Liver (tissue), 8 donors: ENCODE measurements at regions not wholly inside any gene's neighbourhood (a gene's known extent, or its start where the extent isn't known, plus 50 kb on each side); places are given as distances from the start of the nearest gene placed in this dataset.

ENCODE experiments used
- DNase-seq: peaks from one replicate; pipeline ENCODE4 v3.0.0-alpha.2; 2017; ENCODE audit warnings: low spot score
- H3K27ac ChIP-seq, 2 donors: one replicate each; pipeline ENCODE4 v1.7.0; 2013; ENCODE audit warnings: inconsistent platforms in 2 of 2, low read length in 2 of 2, control low read depth in 1 of 2, low read depth in 1 of 2, mild to moderate bottlenecking in 1 of 2
- H3K27me3 ChIP-seq, 4 donors: one replicate each; pipeline versions ENCODE4 v1.6.1 to v1.7.0; 2013; ENCODE audit warnings: low read length in 3 of 4, inconsistent platforms in 1 of 4, mild to moderate bottlenecking in 1 of 4, moderate library complexity in 1 of 4; ENCODE audit not compliant: control insufficient read depth in 4 of 4, insufficient read depth in 4 of 4
- H3K36me3 ChIP-seq, 4 donors: one replicate each; pipeline versions ENCODE4 v1.6.1 to v1.7.0; 2013; ENCODE audit warnings: low read length in 3 of 4, mild to moderate bottlenecking in 3 of 4, low read depth in 1 of 4, moderate library complexity in 1 of 4; ENCODE audit not compliant: control insufficient read depth in 4 of 4, insufficient read depth in 3 of 4
- H3K4me1 ChIP-seq, 4 donors: one replicate each; pipeline versions ENCODE4 v1.6.1 to v1.7.0; 2013; ENCODE audit warnings: low read length in 3 of 4, mild to moderate bottlenecking in 3 of 4, moderate library complexity in 1 of 4; ENCODE audit not compliant: control insufficient read depth in 4 of 4, insufficient read depth in 4 of 4
- H3K4me3 ChIP-seq, 3 donors: one replicate each; pipeline versions ENCODE4 v1.6.1 to v1.7.0; 2013; ENCODE audit warnings: low read length in 3 of 3, control low read depth in 1 of 3, low read depth in 1 of 3, mild to moderate bottlenecking in 1 of 3
- H3K9ac ChIP-seq, 2 donors: one replicate each; pipeline ENCODE4 v1.7.0; 2013; ENCODE audit warnings: low read length in 2 of 2, mild to moderate bottlenecking in 2 of 2, moderate library complexity in 2 of 2, control low read depth in 1 of 2, low read depth in 1 of 2
- H3K9me3 ChIP-seq, 4 donors: one replicate each; pipeline versions ENCODE4 v1.6.1 to v1.7.0; 2013; ENCODE audit warnings: low read length in 3 of 4; ENCODE audit not compliant: control insufficient read depth in 4 of 4
- ATF3 ChIP-seq: IDR thresholded peaks from 2 replicates; pipeline ENCODE4 v1.6.1; 2016; ENCODE audit warnings: antibody characterized with exemption
- CTCF ChIP-seq: fragments of 150-350 bp; IDR thresholded peaks from 2 replicates; pipeline ENCODE4 v1.5.1; 2017; ENCODE audit warnings: improper control_type of control experiment, low read depth, low read length; ENCODE audit not compliant: missing input control
- EGR1 ChIP-seq, 2 donors: IDR thresholded peaks; 2 replicates each; pipeline ENCODE4 v1.6.1; 2016 to 2018; ENCODE audit warnings: antibody characterized with exemption in 2 of 2, low read depth in 2 of 2
- FOXA1 ChIP-seq: IDR thresholded peaks from 2 replicates; pipeline ENCODE4 v1.6.1; 2016; ENCODE audit warnings: antibody characterized with exemption
- FOXA2 ChIP-seq: IDR thresholded peaks from 2 replicates; pipeline ENCODE4 v1.6.1; 2016; ENCODE audit warnings: antibody characterized with exemption
- GABPA ChIP-seq, 2 donors: IDR thresholded peaks in 1 of 2; conservative IDR thresholded peaks in 1 of 2; 2 replicates each; pipeline ENCODE4 v1.6.1; 2016; ENCODE audit warnings: antibody characterized with exemption in 2 of 2, mild to moderate bottlenecking in 1 of 2, moderate library complexity in 1 of 2
- HNF4A ChIP-seq, 2 donors: conservative IDR thresholded peaks; 2 replicates each; pipeline ENCODE4 v1.6.1; 2016; ENCODE audit warnings: antibody characterized with exemption in 2 of 2, mild to moderate bottlenecking in 2 of 2
- HNF4G ChIP-seq: IDR thresholded peaks from 2 replicates; pipeline ENCODE4 v1.6.1; 2016; ENCODE audit warnings: antibody characterized with exemption
- JUND ChIP-seq, 2 donors: IDR thresholded peaks; 2 replicates each; pipeline ENCODE4 v1.6.1; 2016; ENCODE audit warnings: antibody characterized with exemption in 2 of 2
- MAX ChIP-seq: IDR thresholded peaks from 2 replicates; pipeline ENCODE4 v1.6.1; 2016; ENCODE audit warnings: antibody characterized with exemption
- NR2F2 ChIP-seq: IDR thresholded peaks from 2 replicates; pipeline ENCODE4 v1.6.1; 2016; ENCODE audit warnings: antibody characterized with exemption
- RAD21 ChIP-seq, 2 donors: IDR thresholded peaks; 2 replicates each; pipeline ENCODE4 v1.6.1; 2016; ENCODE audit warnings: antibody characterized with exemption in 2 of 2, mild to moderate bottlenecking in 2 of 2
- RXRA ChIP-seq, 2 donors: IDR thresholded peaks; 2 replicates each; pipeline ENCODE4 v1.6.1; 2017 to 2018; ENCODE audit warnings: antibody characterized with exemption in 2 of 2, mild to moderate bottlenecking in 1 of 2
- SP1 ChIP-seq: IDR thresholded peaks from 2 replicates; pipeline ENCODE4 v1.6.1; 2018; ENCODE audit warnings: antibody characterized with exemption, mild to moderate bottlenecking
- TAF1 ChIP-seq: conservative IDR thresholded peaks from 2 replicates; pipeline ENCODE4 v1.6.1; 2016; ENCODE audit warnings: antibody characterized with exemption, mild to moderate bottlenecking
- YY1 ChIP-seq: IDR thresholded peaks from 2 replicates; pipeline ENCODE4 v1.6.1; 2016; ENCODE audit warnings: antibody characterized with exemption, mild to moderate bottlenecking
- ZBTB33 ChIP-seq: IDR thresholded peaks from 2 replicates; pipeline ENCODE4 v1.6.1; 2016; ENCODE audit warnings: antibody characterized with exemption
- WGBS: extraction: QIAGEN DNeasy Blood & Tissue Kit; methylation state at CpG from one replicate; pipeline ENCODE4 v1.1.7; 2013; 5-methylcytosine and 5-hydroxymethylcytosine counted together
- donor health status: healthy.
- donor health status: healthy.
- donor health status: healthy.
- donor health status: healthy.
- donor health status: healthy.

GRCh38 chr12:18207266-18207665 is 54.1 kb upstream of the PIK3C2G start:
- no peak overlapping the region for H3K4me3 ChIP-seq
- H3K4me1 ChIP-seq = no peaks in the 10 kb centered on the region
- no peak overlapping the region for H3K27ac ChIP-seq
- no peaks in the 10 kb centered on the region for H3K9me3 ChIP-seq
- no peaks in the 10 kb centered on the region for H3K36me3 ChIP-seq
- DNase-seq = no peak
- H3K27me3 ChIP-seq = no peaks in the 10 kb centered on the region
- no peak for TF ChIP-seq FOXA1
- TF ChIP-seq RAD21 (IDR thresholded peaks at IDR 0.05) = no peak
- TF ChIP-seq NR2F2 = no peak
- no peak for TF ChIP-seq HNF4A (conservative IDR thresholded peaks at IDR 0.05)
- no peak for TF ChIP-seq RXRA (IDR thresholded peaks at IDR 0.05)
- no peak for TF ChIP-seq GABPA (IDR thresholded peaks at IDR 0.05 in 1 of 2, conservative IDR thresholded peaks at IDR 0.05 in 1 of 2)
- no peak for TF ChIP-seq YY1
- TF ChIP-seq HNF4G = no peak
- TF ChIP-seq JUND (IDR thresholded peaks at IDR 0.05) = no peak
- TF ChIP-seq ATF3 = no peak
- TF ChIP-seq SP1 = no peak
- no peak overlapping the region for H3K9ac ChIP-seq

GRCh38 chr12:18206198-18206597 is 55.1 kb upstream of the PIK3C2G start:
- no peaks in the 10 kb centered on the region for H3K9me3 ChIP-seq
- DNase-seq = no peak
- 92% methylated on average over 13 of the region's 13 CpGs for WGBS
- no peak overlapping the region for H3K9ac ChIP-seq
- no peaks in the 10 kb centered on the region for H3K36me3 ChIP-seq
- H3K4me3 ChIP-seq = no peak overlapping the region
- no peak overlapping the region for H3K27ac ChIP-seq
- no peaks in the 10 kb centered on the region for H3K4me1 ChIP-seq
- TF ChIP-seq HNF4A (conservative IDR thresholded peaks at IDR 0.05) = no peak
- TF ChIP-seq CTCF = no peak
- TF ChIP-seq RXRA (IDR thresholded peaks at IDR 0.05) = no peak
- no peak for TF ChIP-seq FOXA1
- TF ChIP-seq MAX = no peak
- no peak for TF ChIP-seq HNF4G
- no peak for TF ChIP-seq ZBTB33
- no peak for TF ChIP-seq NR2F2
- H3K27me3 ChIP-seq = no peaks in the 10 kb centered on the region

- TF ChIP-seq CTCF (no peak), GABPA (IDR thresholded peaks at IDR 0.05 in 1 of 2, conservative IDR thresholded peaks at IDR 0.05 in 1 of 2) (no peak), HNF4G (no peak), ZBTB33 (no peak), EGR1 (IDR thresholded peaks at IDR 0.05; ENCODE audit: low read depth in 2 of 2) (no peak), RAD21 (IDR thresholded peaks at IDR 0.05) (no peak), HNF4A (conservative IDR thresholded peaks at IDR 0.05) (no peak), FOXA2 (no peak), ATF3 (no peak), TAF1 (no peak)
- no peaks in the 10 kb centered on the region for H3K36me3 ChIP-seq
Measured at GRCh38 chr12:18204053-18204452, 57.3 kb upstream of the PIK3C2G start.

More at GRCh38 chr12:18204053-18204452, 57.3 kb upstream of the PIK3C2G start:
- H3K9ac ChIP-seq = no peak overlapping the region
- no peak overlapping the region for H3K4me3 ChIP-seq
- DNase-seq = no peak
- H3K4me1 ChIP-seq = no peaks in the 10 kb centered on the region
- H3K27me3 ChIP-seq = no peaks in the 10 kb centered on the region
- H3K27ac ChIP-seq = no peak overlapping the region
- WGBS = 70% methylated on average over 4 of the region's 4 CpGs
- no peaks in the 10 kb centered on the region for H3K9me3 ChIP-seq
